Thyroid gland (tissue), 4 donors: ENCODE measurements at regions not wholly inside any gene's neighbourhood (a gene's known extent, or its start where the extent isn't known, plus 50 kb on each side); places are given as distances from the start of the nearest gene placed in this dataset.

Experiments used
- DNase-seq, 2 donors: peaks; one replicate each; pipeline ENCODE4 v3.0.0-alpha.2; 2019
- H3K27ac ChIP-seq, 3 donors: fragments of 200-600 bp; sonication (generic); 1 replicate in 2 of 3; 2 replicates in 1 of 3; pipeline ENCODE4 v1.5.1; 2016 to 2019; ENCODE audit warnings: mild to moderate bottlenecking in 1 of 3, moderate library complexity in 1 of 3
- H3K27me3 ChIP-seq: fragments of 200-600 bp; sonication (generic); one replicate; pipeline ENCODE4 v1.5.1; 2019
- H3K36me3 ChIP-seq, 2 donors: fragments of 200-600 bp; sonication (generic); one replicate each; pipeline ENCODE4 v1.5.1; 2016 to 2019
- H3K4me1 ChIP-seq, 2 donors: fragments of 200-600 bp; sonication (generic); one replicate each; pipeline ENCODE4 v1.5.1; 2017 to 2019
- H3K4me3 ChIP-seq, 3 donors: fragments of 200-600 bp; sonication (generic); replicated peaks in 1 of 3; 1 replicate in 2 of 3; 2 replicates in 1 of 3; pipeline ENCODE4 v1.5.1; 2016; ENCODE audit warnings: mild to moderate bottlenecking in 1 of 3
- H3K9me3 ChIP-seq: fragments of 200-600 bp; sonication (generic); one replicate; pipeline ENCODE4 v1.5.1; 2017
- CTCF ChIP-seq, 6 experiments: fragments of 200-600 bp in 3 of 6; fragments of 450-650 bp in 3 of 6; sonication (generic) in 3 of 6; IDR thresholded peaks; one replicate each; pipeline ENCODE4 v1.5.1; 2016 to 2019; ENCODE audit warnings: antibody characterized with exemption in 6 of 6, mild to moderate bottlenecking in 2 of 6, inconsistent platforms in 1 of 6, moderate library complexity in 1 of 6
- POLR2A ChIP-seq, 2 donors: fragments of 450-650 bp; IDR thresholded peaks; one replicate each; pipeline ENCODE4 v1.6.1; 2017; ENCODE audit warnings: antibody characterized with exemption in 2 of 2, mild to moderate bottlenecking in 2 of 2, moderate library complexity in 1 of 2
- WGBS, 2 donors: methylation state at CpG; one replicate each; pipeline ENCODE4 v1.1.5; 2017; 5-methylcytosine and 5-hydroxymethylcytosine counted together
- intact Hi-C: fragments of 100-400 bp; cut with DNase I; formaldehyde crosslinking; loops from one replicate; pipeline ENCODE4 v1.15.1; 2023

- Histone ChIP-seq H3K4me3 (no peak overlapping the region), H3K27me3 (no peaks in the 10 kb centered on the region), H3K36me3 (no peaks in the 10 kb centered on the region), H3K9me3 (no peaks in the 10 kb centered on the region), H3K27ac (no peak overlapping the region), H3K4me1 (no peaks in the 10 kb centered on the region)
- DNase-seq: no peak
- TF ChIP-seq POLR2A (IDR thresholded peaks at IDR 0.05): no peak
- TF ChIP-seq CTCF (IDR thresholded peaks at IDR 0.05): no peak
- intact Hi-C loops: no loop called here
Measured at GRCh38 chr1:57671750-57672149, 247.9 kb upstream of the DAB1 start.

GRCh38 chr1:57659804-57660203, 235.9 kb upstream of the DAB1 start:
- Histone ChIP-seq H3K27ac (no peak overlapping the region), H3K4me1 (no peaks in the 10 kb centered on the region)
- WGBS, 2 donors: 84 to 91% methylated on average over 1 of the region's 1 CpG

GRCh38 chr1:57655161-57655560, 231.3 kb upstream of the DAB1 start:
- Histone ChIP-seq H3K27me3 (no peaks in the 10 kb centered on the region), H3K4me1 (no peaks in the 10 kb centered on the region), H3K9me3 (no peaks in the 10 kb centered on the region), H3K27ac (no peak overlapping the region), H3K4me3 (no peak overlapping the region), H3K36me3 (no peaks in the 10 kb centered on the region)
- DNase-seq: no peak
- 75 to 94% methylated on average over 3 of the region's 3 CpGs for WGBS, 2 donors
- no peak for TF ChIP-seq POLR2A (IDR thresholded peaks at IDR 0.05)
- intact Hi-C loops: no loop called here

More at GRCh38 chr1:57659804-57660203, 235.9 kb upstream of the DAB1 start:
- no peak overlapping the region for H3K4me3 ChIP-seq
- H3K9me3 ChIP-seq: no peaks in the 10 kb centered on the region
- intact Hi-C loops: no loop called here
- H3K27me3 ChIP-seq: no peaks in the 10 kb centered on the region
- no peak for DNase-seq
- TF ChIP-seq POLR2A (IDR thresholded peaks at IDR 0.05) (no peak), CTCF (IDR thresholded peaks at IDR 0.05) (no peak)
- no peaks in the 10 kb centered on the region for H3K36me3 ChIP-seq

GRCh38 chr1:57644667-57645066, 220.8 kb upstream of the DAB1 start:
- H3K4me3 ChIP-seq: no peak overlapping the region
- WGBS, 2 donors: 92 to 95% methylated on average over 2 of the region's 2 CpGs
- DNase-seq: no peak
- TF ChIP-seq CTCF (IDR thresholded peaks at IDR 0.05): no peak
- no peak for TF ChIP-seq POLR2A (IDR thresholded peaks at IDR 0.05)
- H3K36me3 ChIP-seq: no peaks in the 10 kb centered on the region
- intact Hi-C loops: no loop called here
- H3K27me3 ChIP-seq: no peaks in the 10 kb centered on the region
- H3K27ac ChIP-seq: no peak overlapping the region
- H3K4me1 ChIP-seq: no peaks in the 10 kb centered on the region
- no peaks in the 10 kb centered on the region for H3K9me3 ChIP-seq

GRCh38 chr1:57638239-57638638, 214.4 kb upstream of the DAB1 start:
- WGBS, 2 donors: 72 to 74% methylated on average over 1 of the region's 1 CpG
- no peak overlapping the region for H3K27ac ChIP-seq
- H3K4me3 ChIP-seq: no peak overlapping the region
- H3K4me1 ChIP-seq: no peaks in the 10 kb centered on the region
- DNase-seq: no peak
- no peaks in the 10 kb centered on the region for H3K36me3 ChIP-seq
- no peaks in the 10 kb centered on the region for H3K27me3 ChIP-seq
- intact Hi-C loops: no loop called here
- TF ChIP-seq POLR2A (IDR thresholded peaks at IDR 0.05): no peak
- TF ChIP-seq CTCF (IDR thresholded peaks at IDR 0.05): no peak
- H3K9me3 ChIP-seq: no peaks in the 10 kb centered on the region

GRCh38 chr1:57637155-57637554, 213.3 kb upstream of the DAB1 start:
- intact Hi-C loops: no loop called here
- no peaks in the 10 kb centered on the region for H3K36me3 ChIP-seq

More at GRCh38 chr1:57637155-57637554, 213.3 kb upstream of the DAB1 start:
- H3K4me1 ChIP-seq: no peaks in the 10 kb centered on the region
- H3K27ac ChIP-seq: no peak overlapping the region
- H3K4me3 ChIP-seq: no peak overlapping the region
- 63 to 84% methylated on average over 2 of the region's 2 CpGs for WGBS, 2 donors
- TF ChIP-seq POLR2A (IDR thresholded peaks at IDR 0.05) (no peak), CTCF (IDR thresholded peaks at IDR 0.05) (no peak)
- no peaks in the 10 kb centered on the region for H3K27me3 ChIP-seq
- no peak for DNase-seq
- H3K9me3 ChIP-seq: no peaks in the 10 kb centered on the region
